ENCODE measurements at regions not wholly inside any gene's neighbourhood (a gene's known extent, or its start where the extent isn't known, plus 50 kb on each side); places are given as distances from the start of the nearest gene placed in this dataset.

GRCh38 chr6:134739299-134740026, 210.4 kb downstream of the ALDH8A1 start:
- no peak for DNase-seq (ENCODE audit: low read depth in 2 of 2)

GRCh38 chr6:134738211-134738885, 211.6 kb downstream of the ALDH8A1 start:
- DNase-seq (ENCODE audit: low read depth in 2 of 2) = no peak

GRCh38 chr6:134735461-134735860, 214.4 kb downstream of the ALDH8A1 start:
- DNase-seq (ENCODE audit: low read depth in 2 of 2) = no peak

- no peak for DNase-seq (ENCODE audit: low read depth in 2 of 2)
Observed at GRCh38 chr6:134734312-134734869, 215.5 kb downstream of the ALDH8A1 start.

GRCh38 chr6:134733801-134734200, 216.1 kb downstream of the ALDH8A1 start:
- DNase-seq (ENCODE audit: low read depth in 2 of 2) = no peak

GRCh38 chr6:134732763-134733162, 217.1 kb downstream of the ALDH8A1 start:
- no peak for DNase-seq (ENCODE audit: low read depth in 2 of 2)

- no peak for DNase-seq (ENCODE audit: low read depth in 2 of 2)
Observed at GRCh38 chr6:134731615-134732014, 218.3 kb downstream of the ALDH8A1 start.

GRCh38 chr6:134730013-134730412, 219.9 kb downstream of the ALDH8A1 start:
- no peak for DNase-seq (ENCODE audit: low read depth in 2 of 2)

GRCh38 chr6:134729561-134729960, 220.3 kb downstream of the ALDH8A1 start:
- no peak for DNase-seq (ENCODE audit: low read depth in 2 of 2)

GRCh38 chr6:134727081-134727480, 222.8 kb downstream of the ALDH8A1 start:
- DNase-seq (ENCODE audit: low read depth in 2 of 2) = no peak

GRCh38 chr6:134725590-134725989, 224.3 kb downstream of the ALDH8A1 start:
- no peak for DNase-seq (ENCODE audit: low read depth in 2 of 2)

- DNase-seq (ENCODE audit: low read depth in 2 of 2) = no peak
Observed at GRCh38 chr6:134724771-134725340, 225.0 kb downstream of the ALDH8A1 start.

GRCh38 chr6:134723081-134723871, 226.6 kb downstream of the ALDH8A1 start:
- DNase-seq (ENCODE audit: low read depth in 2 of 2) = no peak

GRCh38 chr6:134722200-134722870, 227.6 kb downstream of the ALDH8A1 start:
- no peak for DNase-seq (ENCODE audit: low read depth in 2 of 2)

- DNase-seq (ENCODE audit: low read depth in 2 of 2) = no peak
Observed at GRCh38 chr6:134721060-134721405, 228.9 kb downstream of the ALDH8A1 start.

GRCh38 chr6:134720353-134721059, 229.4 kb downstream of the ALDH8A1 start:
- no peak for DNase-seq (ENCODE audit: low read depth in 2 of 2)

GRCh38 chr6:134719911-134720310, 230.0 kb downstream of the ALDH8A1 start:
- DNase-seq (ENCODE audit: low read depth in 2 of 2) = no peak

- DNase-seq (ENCODE audit: low read depth in 2 of 2) = no peak
Observed at GRCh38 chr6:134719286-134719685, 230.6 kb downstream of the ALDH8A1 start.

- DNase-seq (ENCODE audit: low read depth in 2 of 2) = no peak
Observed at GRCh38 chr6:134714679-134715078, 235.2 kb downstream of the ALDH8A1 start.

- no peak for DNase-seq (ENCODE audit: low read depth in 2 of 2)
Observed at GRCh38 chr6:134714113-134714512, 235.8 kb downstream of the ALDH8A1 start.

GRCh38 chr6:134712311-134712710, 237.6 kb downstream of the ALDH8A1 start:
- DNase-seq (ENCODE audit: low read depth in 2 of 2) = no peak

Data from stimulated activated CD8-positive, alpha-beta memory T cell treated with anti-CD3 and anti-CD28 coated beads, Interleukin-7, amount 100 ng/mL, for 4 hours (primary cell).